Uterus (tissue), 2 donors: ENCODE measurements at regions not wholly inside any gene's neighbourhood (a gene's known extent, or its start where the extent isn't known, plus 50 kb on each side); places are given as distances from the start of the nearest gene placed in this dataset.

Experiments
- CTCF ChIP-seq, 4 experiments: fragments of 200-600 bp in 2 of 4; fragments of 450-650 bp in 2 of 4; sonication (generic) in 2 of 4; IDR thresholded peaks; one replicate each; pipeline ENCODE4 v1.5.1; 2016 to 2019; ENCODE audit warnings: antibody characterized with exemption in 4 of 4, mild to moderate bottlenecking in 2 of 4, moderate library complexity in 1 of 4
- POLR2A ChIP-seq, 2 donors: fragments of 450-650 bp; IDR thresholded peaks; one replicate each; pipeline ENCODE4 v1.6.1; 2016; ENCODE audit warnings: antibody characterized with exemption in 2 of 2, mild to moderate bottlenecking in 1 of 2, moderate library complexity in 1 of 2

GRCh38 chr11:103618528-103618927, 417.9 kb upstream of the DDI1 start:
- TF ChIP-seq CTCF (IDR thresholded peaks at IDR 0.05) (no peak), POLR2A (IDR thresholded peaks at IDR 0.05) (no peak)
